ENCODE measurements at regions not wholly inside any gene's neighbourhood (a gene's known extent, or its start where the extent isn't known, plus 50 kb on each side); places are given as distances from the start of the nearest gene placed in this dataset.

GRCh38 chr13:50616101-50616500 is 227.4 kb downstream of the DLEU7 start (continued):
- TF ChIP-seq ZNF664 (tag by site-specific recombination; IDR thresholded peaks at IDR 0.05), result no peak
- TF ChIP-seq ZNF2 (tag by site-specific recombination; IDR thresholded peaks at IDR 0.05), result no peak

- ChIA-PET CTCF (no interaction called here), POLR2A (interaction anchor here (0.7 kb wide), 1 partner anchor 607 kb away, joined by 3 read pairs; no protein-coding TSS in a partner anchor)
- Histone ChIP-seq H3K27ac (ENCODE audit: extremely low read depth, low read depth, low read length) (no peak overlapping the region), H3K36me3 (ENCODE audit: control insufficient read depth in 2 of 2, insufficient read depth in 1 of 2, low read length in 2 of 2) (no peaks in the 10 kb centered on the region), H3K4me1 (ENCODE audit: control insufficient read depth, insufficient read depth, low read length) (peaks cover 6% of the 10 kb centered on the region; the same call in 1 of the 2 replicates), H3K9me3 (ENCODE audit: control insufficient read depth, insufficient read depth, low read depth, low read length) (no peaks in the 10 kb centered on the region), H3K4me3 (ENCODE audit: low read depth, low read length) (no peak overlapping the region)
- TF ChIP-seq ZNF266 (tag by site-specific recombination; IDR thresholded peaks at IDR 0.05; ENCODE audit: low read depth), result no peak
- no peak for TF ChIP-seq ZNF138 (tag by site-specific recombination; IDR thresholded peaks at IDR 0.05; ENCODE audit: borderline replicate concordance)
- peak; percentile 93 for TF ChIP-seq PRDM6 (tag by site-specific recombination; IDR thresholded peaks at IDR 0.05)
- TF ChIP-seq FEZF1 (tag by site-specific recombination; IDR thresholded peaks at IDR 0.05), result peak; percentile 91
- peak; percentile 59 for TF ChIP-seq ZNF341 (tag by site-specific recombination; IDR thresholded peaks at IDR 0.05; ENCODE audit: low read depth)
- peak; percentile 23; the same call in 1 of the 2 replicates for TF ChIP-seq ZNF449 (tag by site-specific recombination; IDR thresholded peaks at IDR 0.05)
- no peak for TF ChIP-seq GFI1B (tag by site-specific recombination; IDR thresholded peaks at IDR 0.05)
- peak; percentile 39; the same call in 1 of the 2 replicates for TF ChIP-seq ATF2 (tag by site-specific recombination; IDR thresholded peaks at IDR 0.05; ENCODE audit: low read depth)
- peak; percentile 44; the same call in 1 of the 2 replicates for TF ChIP-seq HOXD13 (CRISPR knock-in tag; IDR thresholded peaks at IDR 0.05; ENCODE audit: borderline replicate concordance)
- TF ChIP-seq ZNF843 (tag by site-specific recombination; IDR thresholded peaks at IDR 0.05), result 0 out of 2 replicates have a peak, but pooled peaks have one; percentile 25
- peak; percentile 80 for TF ChIP-seq ZEB2 (tag by site-specific recombination; IDR thresholded peaks at IDR 0.05)
- no peak for TF ChIP-seq ZBTB26 (tag by site-specific recombination; optimal IDR thresholded peaks at IDR 0.05)
- peak; percentile 19; the same call in 1 of the 2 replicates for TF ChIP-seq ZNF629 (tag by site-specific recombination; IDR thresholded peaks at IDR 0.05)
- no peak for TF ChIP-seq ZNF585B (tag by site-specific recombination; IDR thresholded peaks at IDR 0.05)
- TF ChIP-seq GLI2 (tag by site-specific recombination; IDR thresholded peaks at IDR 0.05; ENCODE audit: borderline replicate concordance, low read depth), result peak; percentile 7; the same call in 1 of the 2 replicates
- TF ChIP-seq ZNF660 (tag by site-specific recombination; IDR thresholded peaks at IDR 0.05), result no peak
These were observed 226.3 kb downstream of the DLEU7 start for GRCh38 chr13:50617134-50617721.

Measured in HEK293 (cell line).